ENCODE measurements at regions not wholly inside any gene's neighbourhood (a gene's known extent, or its start where the extent isn't known, plus 50 kb on each side); places are given as distances from the start of the nearest gene placed in this dataset.
A peak's percentile ranks its signal among the peaks of the same experiment; 100 is the strongest.

GRCh38 chr13:74930402-74931165 lies 551.4 kb downstream of the TBC1D4 start:
- peak; percentile 38 for DNase-seq

GRCh38 chr13:74929436-74929835 lies 552.5 kb downstream of the TBC1D4 start:
- no peak for DNase-seq

DNA sequence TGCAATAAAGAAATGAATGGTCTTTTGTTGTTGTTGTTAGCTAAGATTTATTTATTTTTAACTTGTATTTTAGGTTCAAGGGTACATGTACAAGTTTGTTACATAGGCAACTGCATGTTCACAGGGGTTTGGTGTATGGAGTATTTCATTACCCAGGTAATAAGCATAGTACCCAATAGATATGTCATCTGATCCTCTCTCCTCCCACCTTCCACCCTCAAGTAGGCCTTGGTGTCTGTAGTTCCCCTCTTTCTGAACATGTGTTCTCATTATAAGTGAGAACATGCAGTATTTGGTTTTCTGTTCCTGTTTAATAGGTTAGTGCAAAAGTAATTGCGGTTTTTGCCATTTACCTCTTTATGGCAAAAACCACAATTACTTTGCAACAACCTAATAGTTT lies 554.1 kb downstream of the TBC1D4 start:
- DNase-seq = no peak

DNA sequence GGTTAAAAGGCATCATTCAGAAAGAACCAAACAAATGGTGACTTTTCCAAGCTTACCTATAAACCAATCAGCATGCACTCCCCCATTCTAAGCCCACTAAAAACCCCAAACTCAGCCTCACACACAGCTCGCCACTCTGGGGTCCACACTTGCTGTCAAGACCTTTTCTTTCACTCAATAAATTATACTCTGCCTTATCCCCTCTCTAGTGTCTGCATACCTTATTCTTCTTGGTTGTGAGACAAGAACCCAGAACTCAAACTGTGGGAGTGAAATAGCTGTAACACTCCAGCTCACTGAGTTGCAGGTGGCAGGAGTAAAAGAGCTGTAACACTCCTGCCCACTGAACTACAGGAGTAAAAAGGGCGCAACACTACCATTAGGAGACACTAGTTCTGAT lies 559.0 kb downstream of the TBC1D4 start:
- peak; percentile 31 for DNase-seq

DNA sequence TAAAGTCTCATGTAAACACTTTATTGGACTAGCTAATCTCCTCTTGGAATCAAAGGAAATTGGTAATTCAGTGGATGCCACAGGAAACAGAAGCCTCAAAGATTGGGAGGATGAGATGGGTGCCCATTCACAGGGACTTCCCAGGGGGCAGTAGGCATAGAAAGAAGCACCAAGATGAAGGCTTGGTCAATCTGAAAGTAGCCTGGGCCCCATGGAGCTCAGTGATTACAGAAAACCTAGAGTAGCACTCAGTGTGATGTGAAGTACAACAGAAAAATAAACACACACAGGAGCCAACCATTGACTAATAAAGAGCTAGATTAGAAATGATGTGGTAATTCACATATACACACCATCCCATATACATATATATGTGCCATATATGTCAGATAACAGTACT lies 560.6 kb downstream of the TBC1D4 start:
- no peak for DNase-seq

DNA sequence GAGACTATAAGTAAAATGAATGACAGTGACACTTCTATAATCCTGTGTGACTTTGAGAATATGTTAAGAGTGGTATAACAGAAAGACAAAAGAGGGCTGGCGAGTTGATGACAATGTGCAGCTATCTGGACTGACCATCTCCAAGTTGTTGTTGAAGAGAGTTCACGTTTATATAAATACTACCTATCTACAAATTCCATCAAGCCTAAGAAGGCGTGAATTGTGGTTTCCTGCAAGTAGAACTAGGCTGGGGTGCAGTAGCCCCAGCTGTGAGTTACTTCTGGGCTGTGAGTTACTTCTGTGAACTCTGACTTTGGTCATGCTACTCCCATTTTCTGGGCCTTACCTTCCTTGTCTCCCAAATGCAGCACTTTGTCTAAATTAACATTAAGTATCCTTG lies 561.0 kb downstream of the TBC1D4 start:
- peak; percentile 82 for DNase-seq

GRCh38 chr13:74920361-74920760 lies 561.6 kb downstream of the TBC1D4 start:
- peak; percentile 93 for DNase-seq

GRCh38 chr13:74919914-74920313 lies 562.1 kb downstream of the TBC1D4 start:
- peak; percentile 85 for DNase-seq

- no peak for DNase-seq
Measured at GRCh38 chr13:74912898-74913297, 569.1 kb downstream of the TBC1D4 start.

- no peak for DNase-seq
Measured at GRCh38 chr13:74910415-74910814, 571.6 kb downstream of the TBC1D4 start.

- DNase-seq = no peak
Measured at GRCh38 chr13:74907788-74908187, 574.2 kb downstream of the TBC1D4 start.

- DNase-seq = peak; percentile 30
Measured at GRCh38 chr13:74904556-74904955, 577.4 kb downstream of the TBC1D4 start.

DNA sequence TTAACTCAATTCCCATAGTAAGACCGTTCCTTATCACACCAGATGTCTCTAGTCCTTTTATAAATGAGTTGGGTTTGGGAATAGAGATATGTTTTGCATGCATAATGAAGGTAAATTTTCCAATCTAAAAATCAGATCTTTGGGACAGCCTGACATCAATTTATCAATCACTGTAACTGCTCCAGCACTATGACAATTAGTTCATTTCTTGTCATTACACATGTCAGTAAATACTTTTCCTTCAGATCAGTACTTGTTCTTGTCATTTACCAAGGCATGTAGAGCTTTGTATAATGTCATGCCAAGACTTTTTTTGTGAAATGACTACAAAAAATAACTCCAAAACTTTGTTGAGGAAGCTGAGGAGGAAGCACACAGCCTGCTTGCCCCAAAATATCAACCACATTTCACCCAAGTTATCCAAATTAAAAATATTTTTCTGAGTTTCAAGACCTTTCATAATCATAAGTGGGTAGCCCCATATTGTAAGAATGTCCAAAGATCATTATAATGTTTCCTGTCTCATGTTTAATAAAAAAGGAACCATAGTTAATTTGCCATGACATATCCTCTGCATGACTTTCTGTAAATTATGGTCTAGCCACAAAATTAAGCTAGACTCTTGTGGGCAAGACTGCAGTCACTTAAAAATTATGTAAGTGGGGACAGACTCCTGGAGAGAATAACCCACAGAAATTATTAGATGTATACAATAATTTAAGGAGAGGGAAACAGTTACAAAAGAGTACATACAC lies 586.8 kb downstream of the TBC1D4 start:
- DNase-seq = peak; percentile 7

DNA sequence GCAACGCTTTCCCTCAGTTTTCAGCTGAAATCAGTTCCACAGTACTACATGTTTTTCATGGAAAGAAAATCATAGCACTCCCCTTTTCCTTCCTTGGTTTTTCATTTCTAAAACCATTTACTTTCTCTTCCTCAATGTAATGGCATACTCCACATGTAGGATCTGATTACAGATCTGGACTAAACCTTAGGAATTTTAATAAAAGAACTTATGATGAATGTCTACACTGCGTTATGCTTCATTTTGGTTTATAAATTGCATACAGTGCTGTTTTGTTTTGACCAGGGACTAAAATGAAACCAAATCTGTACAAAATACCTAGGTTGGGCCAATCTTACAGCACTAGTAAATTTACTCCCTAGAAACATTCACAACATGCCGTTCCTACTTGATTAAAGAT lies 589.9 kb downstream of the TBC1D4 start:
- no peak for DNase-seq

- DNase-seq = no peak
Measured at GRCh38 chr13:74891610-74892009, 590.4 kb downstream of the TBC1D4 start.

DNA sequence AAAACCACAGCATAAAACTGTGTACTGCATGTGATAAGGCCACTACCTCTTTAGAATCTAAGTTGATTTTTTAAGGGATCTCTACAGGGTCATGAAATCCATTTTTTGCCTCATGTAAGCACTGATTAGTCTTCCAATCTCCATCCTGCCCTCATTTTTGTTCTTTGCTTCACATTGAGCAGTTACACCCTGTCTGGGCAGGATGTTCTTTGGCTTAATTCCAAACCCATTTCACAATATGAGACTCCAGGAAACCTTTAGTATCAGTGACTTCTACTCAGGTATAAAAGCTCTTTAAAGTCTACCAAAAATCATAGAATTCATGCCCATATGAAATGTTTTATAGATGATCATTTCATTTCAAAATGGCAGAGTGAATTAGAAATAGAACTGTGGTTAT lies 592.6 kb downstream of the TBC1D4 start:
- peak; percentile 74 for DNase-seq

DNA sequence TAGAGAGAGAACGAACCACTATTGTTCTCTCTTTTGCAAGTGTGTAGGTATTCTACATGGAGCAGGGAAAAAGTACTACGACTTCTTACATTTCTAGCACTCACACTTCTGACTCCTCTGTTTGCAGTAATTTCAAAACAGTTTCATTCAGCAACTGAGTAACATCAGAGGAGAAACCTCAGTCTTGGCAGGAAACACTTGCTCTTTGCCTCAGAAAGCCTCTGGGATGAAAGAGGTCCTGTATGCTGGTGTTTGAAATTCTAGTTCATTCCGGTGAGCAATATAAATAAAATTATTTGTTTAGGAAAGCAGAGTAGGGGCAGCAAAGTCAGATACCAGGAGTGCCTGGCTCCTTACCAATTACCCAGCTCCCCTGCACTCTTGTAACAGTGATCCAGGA lies 595.5 kb downstream of the TBC1D4 start:
- DNase-seq = no peak

DNA sequence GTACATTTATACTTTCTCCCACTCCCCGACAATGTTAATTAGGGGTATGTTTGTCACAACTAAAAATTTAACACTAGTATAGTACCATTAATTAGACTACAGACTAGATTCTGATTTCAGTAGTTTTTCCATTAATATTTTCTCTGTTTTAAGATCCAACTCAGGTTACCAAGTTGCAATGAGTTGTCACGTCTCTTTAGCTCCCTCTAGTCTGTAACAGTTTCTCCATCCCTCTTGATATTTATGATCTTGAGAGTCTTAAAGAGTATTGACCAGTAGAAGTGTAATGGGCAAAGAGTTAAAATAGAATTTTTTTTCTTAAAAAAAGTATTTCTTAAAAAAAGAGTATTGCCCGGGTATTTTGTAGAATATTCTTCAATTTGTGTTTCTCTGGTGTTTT lies 598.1 kb downstream of the TBC1D4 start:
- peak; percentile 13 for DNase-seq

- no peak for DNase-seq
Measured at GRCh38 chr13:74871369-74872070, 610.4 kb downstream of the TBC1D4 start.

GRCh38 chr13:74870865-74871264 lies 611.1 kb downstream of the TBC1D4 start:
- DNase-seq = no peak

DNA sequence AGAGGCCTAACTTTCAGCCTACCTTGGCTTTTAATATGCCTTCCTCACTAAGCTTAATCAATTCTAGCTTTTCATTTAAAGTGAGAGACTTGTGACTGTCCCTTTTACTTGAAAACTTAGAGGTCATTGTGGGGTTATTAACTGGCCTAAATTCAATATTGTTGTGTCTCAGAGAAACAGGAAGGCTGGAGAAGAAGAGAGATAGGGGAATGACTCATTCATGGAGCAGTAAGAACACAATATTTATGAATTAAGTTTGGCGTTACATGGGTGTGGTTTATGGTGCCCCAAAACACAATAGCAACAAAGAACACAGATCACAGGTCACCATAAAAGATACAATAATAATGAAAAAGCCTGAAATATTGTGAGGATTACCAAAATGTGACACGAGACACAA lies 612.1 kb downstream of the TBC1D4 start:
- peak; percentile 31 for DNase-seq

GRCh38 chr13:74868049-74868448 lies 613.9 kb downstream of the TBC1D4 start:
- no peak for DNase-seq

- no peak for DNase-seq
Measured at GRCh38 chr13:74867460-74867859, 614.5 kb downstream of the TBC1D4 start.

GRCh38 chr13:74866101-74866500 lies 615.9 kb downstream of the TBC1D4 start:
- no peak for DNase-seq
